Aorta (tissue), 5 donors: ENCODE measurements at regions not wholly inside any gene's neighbourhood (a gene's known extent, or its start where the extent isn't known, plus 50 kb on each side); places are given as distances from the start of the nearest gene placed in this dataset.

Source experiments
- ATAC-seq: fragments of 200-7000 bp; cut with Tn5 transposase; one replicate; pipeline ENCODE4 v1.9.1; 2022; ENCODE audit warnings: moderate library complexity; ENCODE audit not compliant: low FRiP score
- DNase-seq, 2 donors: peaks; one replicate each; pipeline ENCODE4 v3.0.0-alpha.2; 2020
- H3K27ac ChIP-seq, 2 donors: one replicate each; pipeline ENCODE4 v1.5.1; 2013; ENCODE audit warnings: low read length in 2 of 2, mild to moderate bottlenecking in 2 of 2, moderate library complexity in 2 of 2, control low read depth in 1 of 2, inconsistent platforms in 1 of 2, low read depth in 1 of 2
- H3K27me3 ChIP-seq, 2 donors: one replicate each; pipeline ENCODE4 v1.6.1; 2013; ENCODE audit warnings: control low read depth in 1 of 2, low read length in 1 of 2, mild to moderate bottlenecking in 1 of 2, moderate library complexity in 1 of 2; ENCODE audit not compliant: insufficient read depth in 2 of 2, control insufficient read depth in 1 of 2
- H3K36me3 ChIP-seq, 2 donors: one replicate each; pipeline ENCODE4 v1.6.1; 2013; ENCODE audit warnings: control low read depth in 1 of 2, low read length in 1 of 2, mild to moderate bottlenecking in 1 of 2; ENCODE audit not compliant: insufficient read depth in 2 of 2, control insufficient read depth in 1 of 2
- H3K4me1 ChIP-seq, 2 donors: one replicate each; pipeline ENCODE4 v1.6.1; 2013; ENCODE audit warnings: low read length in 2 of 2, control low read depth in 1 of 2, mild to moderate bottlenecking in 1 of 2, moderate library complexity in 1 of 2; ENCODE audit not compliant: insufficient read depth in 2 of 2, control insufficient read depth in 1 of 2
- H3K4me3 ChIP-seq, 2 donors: one replicate each; pipeline ENCODE4 v1.5.1; 2013; ENCODE audit warnings: low read length in 2 of 2, control low read depth in 1 of 2, mild to moderate bottlenecking in 1 of 2
- H3K9me3 ChIP-seq: one replicate; pipeline ENCODE4 v1.6.1; 2013; ENCODE audit warnings: mild to moderate bottlenecking, low read length; ENCODE audit not compliant: control insufficient read depth
- WGBS, 2 donors: extraction: QIAGEN DNeasy Blood & Tissue Kit; methylation state at CpG; one replicate each; pipeline ENCODE4 v1.1.7; 2013; 5-methylcytosine and 5-hydroxymethylcytosine counted together
- intact Hi-C, 2 donors: fragments of 100-400 bp; cut with DNase I; formaldehyde crosslinking; loops; one replicate each; pipeline versions ENCODE4 v1.14.2 to v1.15.0; 2022
- donor health status: healthy with polysubstance abuse.
- donor health status: Bipolar disorder and iron deficiency.
- donor health status: DM: no; HTN: no; CAD: no.
- donor health status: DM: no; HTN: no; CAD: no.
- donor health status: DM: yes; HTN: yes; CAD: no.

DNA sequence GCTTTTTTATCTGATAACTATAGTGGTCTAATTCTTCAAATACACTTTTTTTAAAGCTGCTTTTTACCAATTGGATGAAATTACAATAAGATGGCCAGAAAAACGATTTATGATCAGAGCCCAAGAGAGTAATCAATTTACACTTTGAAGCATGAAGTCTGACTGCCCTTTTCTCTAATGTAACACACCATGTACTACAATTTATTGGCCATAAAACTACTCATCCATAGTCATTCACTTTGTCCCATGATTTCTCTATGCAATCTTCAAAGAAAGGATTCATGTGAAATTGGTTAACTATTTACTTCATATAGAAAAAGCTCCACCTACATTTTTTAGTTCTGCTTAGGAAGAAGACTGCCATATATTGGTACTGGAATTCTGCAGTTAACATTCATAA, 73.6 kb upstream of the CAST start:
- intact Hi-C loops = no loop called here

GRCh38 chr5:96590796-96591195, 71.4 kb upstream of the CAST start:
- no peaks in the 10 kb centered on the region for H3K4me1 ChIP-seq
- no peaks in the 10 kb centered on the region for H3K27me3 ChIP-seq
- no peak overlapping the region for H3K4me3 ChIP-seq
- no peak overlapping the region for H3K27ac ChIP-seq
- ATAC-seq (no peak), DNase-seq (no peak)
- no peaks in the 10 kb centered on the region for H3K9me3 ChIP-seq
- 86 to 87% methylated on average over 2 of the region's 2 CpGs for WGBS, 2 donors
- H3K36me3 ChIP-seq = no peaks in the 10 kb centered on the region
- intact Hi-C loops = loop anchor here in 1 of 2 donors (5.0 kb wide), 1 partner anchor 93 kb away; no protein-coding TSS in a partner anchor

More for the DNA sequence above, 73.6 kb upstream of the CAST start:
- H3K36me3 ChIP-seq = no peaks in the 10 kb centered on the region
- no peaks in the 10 kb centered on the region for H3K9me3 ChIP-seq
- H3K27me3 ChIP-seq = no peaks in the 10 kb centered on the region
- H3K4me3 ChIP-seq = no peak overlapping the region
- 86 to 90% methylated on average over 1 of the region's 1 CpG for WGBS, 2 donors
- no peaks in the 10 kb centered on the region for H3K4me1 ChIP-seq
- DNase-seq (no peak), ATAC-seq (no peak)
- H3K27ac ChIP-seq = no peak overlapping the region

DNA sequence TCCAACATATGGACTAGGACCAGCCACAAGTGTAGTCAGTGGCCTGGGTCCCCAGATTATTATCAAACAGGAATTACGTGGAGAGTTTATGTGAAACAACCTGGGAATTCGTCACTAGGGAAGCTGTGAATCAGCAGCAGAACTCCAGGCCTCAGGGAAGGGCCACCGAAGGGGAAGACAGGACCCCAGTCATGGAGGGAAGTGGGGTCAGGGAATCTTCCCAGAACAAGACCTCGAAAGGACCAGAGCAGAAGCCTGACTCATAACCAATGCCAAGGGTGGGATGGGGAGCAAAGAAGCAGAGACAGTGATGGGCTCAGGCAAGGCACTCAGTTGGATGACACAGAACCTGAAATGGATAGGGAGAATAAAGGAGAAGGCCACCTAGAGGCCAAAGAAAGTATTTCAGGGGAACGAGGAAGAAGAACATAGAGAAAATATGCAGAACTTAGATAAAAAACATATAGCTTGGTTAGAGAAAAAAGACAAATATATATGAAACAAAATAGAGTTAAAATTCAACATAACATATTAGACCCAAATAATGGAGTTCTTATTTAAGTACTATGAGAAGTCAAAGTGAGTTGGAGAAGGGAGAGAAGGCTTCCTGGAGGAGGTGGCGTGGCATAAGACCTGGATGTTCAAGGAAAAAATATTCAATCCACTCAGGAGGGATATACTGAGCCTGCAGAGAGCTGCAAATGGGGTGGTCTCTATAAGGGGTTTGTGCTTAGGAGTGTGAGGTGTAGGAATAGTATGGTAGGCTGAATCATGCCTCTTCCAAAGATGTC, 66.7 kb upstream of the CAST start:
- H3K36me3 ChIP-seq = no peaks in the 10 kb centered on the region
- H3K27me3 ChIP-seq = no peaks in the 10 kb centered on the region
- WGBS, 2 donors = 90 to 91% methylated on average over 6 of the region's 6 CpGs
- H3K27ac ChIP-seq = no peak overlapping the region
- ATAC-seq (no peak), DNase-seq (no peak)
- no peak overlapping the region for H3K4me3 ChIP-seq
- no peaks in the 10 kb centered on the region for H3K9me3 ChIP-seq
- no peaks in the 10 kb centered on the region for H3K4me1 ChIP-seq
- intact Hi-C loops = no loop called here

DNA sequence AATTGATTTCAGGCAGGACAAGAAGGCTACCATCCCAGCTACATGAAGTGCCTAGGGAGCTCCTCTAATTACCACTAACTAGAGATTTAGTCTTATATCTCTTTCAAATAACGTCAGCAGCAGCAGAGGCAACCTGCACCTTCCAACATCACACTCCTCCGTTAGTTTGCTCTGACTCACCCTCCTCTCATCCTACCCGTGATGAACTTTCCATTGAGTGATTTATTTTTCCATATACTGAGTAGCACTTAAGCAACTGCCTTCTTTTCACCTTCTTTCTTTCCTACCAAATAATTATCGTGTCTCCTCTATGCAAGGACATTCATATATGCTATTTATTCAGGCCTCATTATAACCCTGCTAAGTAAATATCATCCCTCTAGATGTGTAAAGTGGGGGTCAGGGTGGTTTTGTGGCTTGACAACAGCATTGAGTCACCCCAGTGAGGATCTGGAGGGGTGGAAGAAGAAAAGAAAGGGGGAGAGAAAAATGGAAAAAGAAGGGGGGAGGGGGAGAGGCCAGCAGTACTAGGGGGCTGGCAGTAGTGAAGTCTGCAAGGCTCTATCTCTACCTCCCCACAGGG, 64.6 kb upstream of the CAST start:
- H3K27ac ChIP-seq = no peak overlapping the region
- intact Hi-C loops = no loop called here
- H3K9me3 ChIP-seq = no peaks in the 10 kb centered on the region
- no peak overlapping the region for H3K4me3 ChIP-seq
- ATAC-seq (no peak), DNase-seq (no peak)
- no peaks in the 10 kb centered on the region for H3K27me3 ChIP-seq
- H3K4me1 ChIP-seq = no peaks in the 10 kb centered on the region
- 88 to 89% methylated on average over 4 of the region's 4 CpGs for WGBS, 2 donors
- H3K36me3 ChIP-seq = no peaks in the 10 kb centered on the region

GRCh38 chr5:96601200-96601599, 61.0 kb upstream of the CAST start:
- no peak overlapping the region for H3K4me3 ChIP-seq
- ATAC-seq (no peak), DNase-seq (no peak)
- intact Hi-C loops = loop anchor here (5.0 to 10.0 kb wide), 2 partner anchors 744 to 816 kb away; no protein-coding TSS in a partner anchor
- WGBS, 2 donors = 64% methylated on average over 5 of the region's 5 CpGs
- no peaks in the 10 kb centered on the region for H3K27me3 ChIP-seq
- H3K27ac ChIP-seq = no peak overlapping the region
- H3K4me1 ChIP-seq = no peaks in the 10 kb centered on the region
- H3K9me3 ChIP-seq = no peaks in the 10 kb centered on the region
- no peaks in the 10 kb centered on the region for H3K36me3 ChIP-seq

DNA sequence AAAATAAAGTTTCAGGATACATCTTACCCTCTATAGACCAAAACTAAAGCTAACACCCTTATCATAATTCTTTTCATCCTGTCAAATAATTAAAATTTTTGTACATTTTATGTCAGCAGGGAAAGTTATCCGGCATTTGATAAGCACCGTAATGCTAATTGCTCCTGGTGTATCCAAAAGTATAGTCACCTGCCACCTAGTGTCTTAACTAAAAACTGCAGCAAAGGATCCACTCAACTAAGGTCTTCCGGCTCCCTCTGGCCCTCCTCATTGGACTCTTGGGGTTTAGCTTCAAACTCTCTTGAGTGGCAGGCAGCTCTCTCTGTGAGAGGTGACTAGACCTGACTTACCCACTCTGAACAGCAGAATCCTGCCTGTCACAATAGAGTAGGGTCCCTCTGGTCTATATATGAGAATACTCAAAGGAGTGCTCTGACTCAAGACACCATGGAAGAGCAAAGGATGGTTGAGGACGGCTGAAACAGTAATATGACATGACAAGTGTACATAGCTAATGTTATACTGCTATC, 60.4 kb upstream of the CAST start:
- DNase-seq (no peak), ATAC-seq (peak; percentile 83)
- H3K4me3 ChIP-seq = no peak overlapping the region
- intact Hi-C loops = loop anchor here (1.0 to 10.0 kb wide), 4 partner anchors 254 to 817 kb away; no protein-coding TSS in a partner anchor
- no peaks in the 10 kb centered on the region for H3K9me3 ChIP-seq
- H3K4me1 ChIP-seq = no peaks in the 10 kb centered on the region
- 21% methylated on average over 4 of the region's 4 CpGs for WGBS, 2 donors
- H3K27me3 ChIP-seq = no peaks in the 10 kb centered on the region
- H3K36me3 ChIP-seq = no peaks in the 10 kb centered on the region
- no peak overlapping the region for H3K27ac ChIP-seq

- intact Hi-C loops = loop anchor here (1.0 to 10.0 kb wide), 4 partner anchors 255 to 818 kb away; no protein-coding TSS in a partner anchor
- Histone ChIP-seq H3K36me3 (no peaks in the 10 kb centered on the region), H3K4me1 (no peaks in the 10 kb centered on the region), H3K4me3 (no peak overlapping the region), H3K9me3 (no peaks in the 10 kb centered on the region), H3K27me3 (no peaks in the 10 kb centered on the region), H3K27ac (no peak overlapping the region)
- no peak for ATAC-seq
- 78 to 83% methylated on average over 4 of the region's 4 CpGs for WGBS, 2 donors
- DNase-seq = no peak
These were observed 59.4 kb upstream of the CAST start for GRCh38 chr5:96602776-96603175.

DNA sequence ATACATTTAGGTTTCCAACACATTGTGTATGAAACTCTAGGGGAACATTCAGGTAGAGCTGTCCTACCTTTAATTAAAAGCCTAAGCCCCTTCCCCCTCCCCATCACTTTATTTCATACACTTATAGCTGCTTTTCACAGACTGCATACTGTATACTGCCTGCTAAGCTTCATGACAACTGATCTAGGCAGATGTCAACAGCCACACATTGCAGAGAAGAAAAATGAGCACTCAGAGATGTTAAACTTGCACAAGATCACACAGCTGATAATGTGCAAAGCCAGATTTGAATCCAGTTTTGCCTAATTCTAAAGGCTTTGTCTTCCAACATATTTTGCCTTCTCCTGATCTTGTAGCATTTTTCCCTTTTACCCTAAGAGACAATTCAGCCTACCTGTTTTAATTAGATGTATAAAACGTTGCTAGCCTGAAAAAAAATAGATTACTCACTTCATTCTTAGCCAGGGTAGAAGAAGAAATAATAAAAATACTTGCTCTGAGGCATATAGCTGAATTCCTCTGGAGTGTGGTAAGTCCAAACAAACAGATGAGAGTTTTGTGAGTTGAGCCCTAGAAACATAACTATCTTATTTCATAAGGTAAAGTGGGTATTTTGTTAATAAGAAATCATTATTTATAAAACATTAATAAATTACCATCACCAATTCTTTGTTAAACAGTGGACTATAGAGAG, 56.9 kb upstream of the CAST start:
- no peaks in the 10 kb centered on the region for H3K4me1 ChIP-seq
- no peak overlapping the region for H3K27ac ChIP-seq
- DNase-seq (no peak), ATAC-seq (no peak)
- 23 to 45% methylated on average over 1 of the region's 1 CpG for WGBS, 2 donors
- no peaks in the 10 kb centered on the region for H3K36me3 ChIP-seq
- no peaks in the 10 kb centered on the region for H3K9me3 ChIP-seq
- intact Hi-C loops = loop anchor here in 1 of 2 donors (10.0 kb wide), 1 partner anchor 820 kb away; no protein-coding TSS in a partner anchor
- H3K4me3 ChIP-seq = no peak overlapping the region
- H3K27me3 ChIP-seq = no peaks in the 10 kb centered on the region
